ENCODE measurements at regions not wholly inside any gene's neighbourhood (a gene's known extent, or its start where the extent isn't known, plus 50 kb on each side); places are given as distances from the start of the nearest gene placed in this dataset.
A peak's percentile ranks its signal among the peaks of the same experiment; 100 is the strongest.

DNA sequence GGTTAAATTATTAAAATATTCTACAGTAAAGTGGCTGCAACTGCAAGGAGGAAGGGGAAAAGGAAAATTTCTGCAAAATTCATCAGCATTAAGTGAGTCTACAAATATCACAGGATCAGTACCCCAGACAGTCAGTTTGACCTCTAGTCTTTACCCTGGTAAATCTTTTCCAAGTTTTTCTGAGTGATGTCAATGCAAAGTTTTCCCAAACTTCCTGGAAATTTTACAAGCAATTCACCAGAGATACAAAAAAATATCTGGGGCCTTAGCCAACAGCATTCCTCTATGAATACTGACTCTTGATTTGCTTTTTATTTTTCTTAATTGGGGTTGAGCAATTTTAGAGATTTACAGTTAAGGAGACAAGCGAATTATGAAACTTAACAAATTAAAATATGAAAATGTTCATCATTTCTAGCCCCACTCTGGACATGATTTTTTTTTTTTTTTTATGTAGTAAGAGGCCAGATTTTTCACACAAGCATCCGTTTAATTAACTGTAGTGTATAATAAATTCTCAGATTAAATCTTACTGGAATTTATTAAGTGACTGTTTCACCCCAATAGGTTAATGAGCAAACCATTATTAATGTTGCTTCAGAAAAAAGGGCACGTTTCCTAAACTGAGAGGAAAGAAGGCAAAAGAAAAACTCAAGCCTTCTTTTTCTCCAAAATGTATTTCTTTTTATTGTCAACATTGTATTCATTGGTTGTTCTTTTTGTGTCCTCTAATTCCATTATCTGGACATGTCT lies 539.5 kb upstream of the FZD8 start:
- DNase-seq (ENCODE audit: low read depth, low spot score), result no peak
- in situ Hi-C loops (cut with HindIII; ENCODE audit: low pct_unique_long_range_greater_than_20kb, low sequenced_read_pairs), result no loop called here

DNA sequence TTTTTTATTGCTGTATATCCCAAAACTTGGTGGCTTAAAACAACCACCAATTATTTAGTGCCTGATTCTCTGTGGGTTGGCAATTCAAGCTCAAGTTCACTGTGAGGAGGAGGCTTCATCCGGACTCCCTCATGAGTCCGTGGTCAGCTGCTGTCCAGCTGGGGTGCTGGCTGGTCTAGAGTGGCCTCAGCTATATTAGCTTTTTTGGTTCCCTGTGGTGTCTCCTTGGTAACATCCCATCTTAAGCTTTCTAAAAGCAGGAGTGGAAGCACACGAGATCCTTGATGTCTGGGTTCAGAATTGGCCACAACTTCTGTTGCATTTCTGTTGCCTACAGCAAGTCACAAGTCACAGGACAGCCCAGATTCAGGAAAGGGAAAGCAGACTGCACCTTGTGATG lies 536.5 kb upstream of the FZD8 start:
- in situ Hi-C loops (cut with HindIII; ENCODE audit: low pct_unique_long_range_greater_than_20kb, low sequenced_read_pairs), result no loop called here
- DNase-seq (ENCODE audit: low read depth, low spot score), result no peak

DNA sequence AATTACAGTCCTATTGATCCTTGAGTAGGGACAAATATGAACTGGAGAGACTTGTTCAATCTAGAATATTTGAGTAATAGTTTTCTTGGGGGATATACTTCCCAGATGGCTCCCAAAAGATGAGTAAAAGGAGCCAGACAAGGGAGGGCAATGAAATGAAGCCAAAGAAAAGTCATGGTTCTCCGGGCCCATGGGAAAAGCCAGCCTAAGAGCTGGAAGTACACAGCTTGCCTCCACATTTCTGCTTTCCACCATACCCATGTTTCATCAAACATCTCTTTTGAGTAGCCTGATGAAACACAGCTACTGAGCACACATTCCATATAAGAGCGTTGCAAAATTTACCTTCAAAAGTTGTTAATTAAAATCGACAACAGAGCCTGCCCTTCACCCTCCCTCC lies 535.0 kb upstream of the FZD8 start:
- no peak for DNase-seq (ENCODE audit: low read depth, low spot score)
- in situ Hi-C loops (cut with HindIII; ENCODE audit: low pct_unique_long_range_greater_than_20kb, low sequenced_read_pairs), result no loop called here

DNA sequence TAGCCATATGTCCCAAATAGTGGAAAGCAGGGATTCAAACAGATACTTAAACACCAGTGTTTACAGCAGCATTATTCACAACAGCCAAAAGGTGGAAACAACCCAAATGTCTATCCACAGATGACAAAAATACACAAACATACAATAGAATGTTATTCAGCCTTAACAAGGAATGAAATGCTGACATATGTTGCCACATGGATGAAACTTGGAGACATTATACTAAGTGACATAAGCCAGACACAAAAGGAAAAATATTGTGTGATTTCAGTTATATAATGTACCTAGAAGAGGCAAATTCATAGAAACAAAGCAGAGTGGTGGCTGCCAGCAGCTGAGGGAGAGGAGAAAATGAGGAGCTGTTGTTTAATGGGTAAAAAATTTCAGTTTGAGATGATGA lies 533.9 kb upstream of the FZD8 start:
- in situ Hi-C loops (cut with HindIII; ENCODE audit: low pct_unique_long_range_greater_than_20kb, low sequenced_read_pairs), result no loop called here
- no peak for DNase-seq (ENCODE audit: low read depth, low spot score)

DNA sequence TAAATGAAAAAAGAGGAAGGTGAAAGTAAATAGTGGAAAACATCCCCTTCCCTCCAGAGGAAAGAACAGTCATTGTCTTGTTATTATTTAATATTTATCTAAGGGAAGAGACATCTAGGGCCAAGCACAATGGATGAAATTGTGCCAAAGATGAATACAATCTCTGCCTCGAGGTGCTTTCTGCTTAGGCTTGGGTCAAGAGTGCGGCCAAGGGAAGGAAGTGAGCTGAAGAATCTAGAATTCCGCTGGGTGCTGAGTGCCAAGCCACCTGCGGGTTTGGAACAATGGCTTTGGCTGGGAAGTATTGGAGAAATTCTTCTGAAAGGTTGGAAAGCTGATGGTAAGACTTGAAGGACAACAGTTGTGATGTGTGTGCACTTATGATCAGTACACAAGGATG lies 531.3 kb upstream of the FZD8 start:
- in situ Hi-C loops (cut with HindIII; ENCODE audit: low pct_unique_long_range_greater_than_20kb, low sequenced_read_pairs), result no loop called here
- peak; percentile 4 for DNase-seq (ENCODE audit: low read depth, low spot score)

DNA sequence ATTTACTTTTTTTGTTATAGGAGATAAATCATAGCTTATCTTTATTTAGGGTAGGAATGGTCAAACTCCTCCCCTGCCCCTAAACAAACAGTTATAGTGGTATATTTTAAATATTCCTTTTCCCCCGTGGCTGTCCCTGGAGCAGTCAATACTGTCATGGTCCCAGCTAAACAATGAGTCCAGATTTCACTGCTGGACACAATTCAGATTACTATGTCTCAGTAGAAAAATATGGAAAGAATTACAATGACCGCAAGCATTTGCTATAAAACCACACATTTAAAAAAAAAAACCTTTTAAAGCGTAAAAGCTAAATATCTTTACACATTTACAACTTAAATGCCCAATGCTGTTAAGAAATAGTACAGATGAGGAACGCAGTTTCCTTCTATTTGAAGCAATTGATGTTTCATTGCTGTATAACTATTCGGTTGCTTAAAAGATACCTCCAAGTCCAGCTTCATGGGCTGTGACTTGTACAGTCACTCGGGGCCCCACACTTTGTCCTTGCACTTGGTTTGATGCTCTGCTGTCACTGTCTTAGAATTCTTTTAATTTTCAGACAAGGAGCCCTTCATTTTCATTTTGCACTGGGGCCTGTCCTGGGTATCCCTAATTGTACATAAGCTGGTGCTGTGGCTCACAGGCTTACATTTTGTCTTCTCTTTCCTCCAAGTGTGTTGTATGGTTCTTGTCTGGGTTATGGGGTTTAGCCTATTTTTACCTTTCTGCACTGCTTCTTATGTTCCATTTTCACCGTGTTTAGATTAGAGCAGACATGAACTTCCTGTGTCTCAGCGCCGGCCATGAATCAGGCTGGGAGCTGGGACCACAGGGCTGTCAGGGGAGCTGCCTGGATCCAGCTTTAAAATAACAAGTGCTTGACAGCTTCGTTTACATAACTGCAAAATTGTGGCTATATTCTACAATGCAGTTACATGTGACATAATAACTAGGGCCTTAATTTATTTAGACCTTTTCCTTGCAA lies 530.2 kb upstream of the FZD8 start:
- in situ Hi-C loops (cut with HindIII; ENCODE audit: low pct_unique_long_range_greater_than_20kb, low sequenced_read_pairs), result no loop called here
- no peak for DNase-seq (ENCODE audit: low read depth, low spot score)

DNA sequence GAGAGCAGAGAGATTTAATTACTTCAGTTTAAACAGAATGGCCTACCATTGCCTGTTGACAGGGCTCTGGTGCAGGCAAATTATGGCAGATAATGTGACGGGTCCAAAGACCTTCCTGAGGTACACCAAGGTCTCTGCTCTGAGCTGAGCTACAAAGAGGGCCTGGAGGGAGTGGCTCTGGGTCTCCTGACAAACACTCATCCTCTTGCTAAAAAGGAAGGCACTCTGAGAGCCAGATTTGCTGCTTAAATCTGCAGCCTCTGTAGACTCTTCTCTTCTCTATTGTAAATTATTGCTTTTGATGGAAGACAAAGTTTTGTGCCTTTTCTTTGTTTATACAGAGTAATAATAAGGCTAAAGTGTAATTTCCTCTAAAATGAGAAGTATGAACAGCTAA lies 529.5 kb upstream of the FZD8 start:
- in situ Hi-C loops (cut with HindIII; ENCODE audit: low pct_unique_long_range_greater_than_20kb, low sequenced_read_pairs), result no loop called here
- DNase-seq (ENCODE audit: low read depth, low spot score), result no peak

DNA sequence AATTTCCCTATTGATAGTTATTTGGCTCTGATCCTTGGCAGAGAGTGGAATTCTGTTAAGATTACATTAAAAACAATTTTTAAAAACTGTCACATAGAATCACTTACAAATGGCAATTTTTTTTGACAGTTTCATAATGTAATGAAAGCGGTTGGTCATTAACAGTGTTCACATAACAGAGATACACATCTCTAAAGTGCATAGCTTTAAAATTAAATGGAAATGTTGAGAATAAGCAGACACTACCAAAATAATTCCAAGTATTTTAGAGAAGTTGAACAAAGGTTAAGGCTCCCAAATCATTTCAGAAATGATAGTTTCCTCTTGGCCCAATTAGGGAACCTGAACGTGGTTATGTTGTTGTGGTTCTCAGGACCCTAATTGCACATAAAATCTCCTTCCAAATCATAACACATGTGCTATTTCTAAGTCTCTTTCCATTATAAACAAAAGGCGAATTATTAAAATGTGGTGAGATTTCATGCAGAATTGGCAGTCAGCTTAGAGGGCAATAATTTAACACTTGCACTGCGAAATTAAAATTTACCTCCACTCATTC lies 528.9 kb upstream of the FZD8 start:
- DNase-seq (ENCODE audit: low read depth, low spot score), result no peak
- in situ Hi-C loops (cut with HindIII; ENCODE audit: low pct_unique_long_range_greater_than_20kb, low sequenced_read_pairs), result no loop called here

DNA sequence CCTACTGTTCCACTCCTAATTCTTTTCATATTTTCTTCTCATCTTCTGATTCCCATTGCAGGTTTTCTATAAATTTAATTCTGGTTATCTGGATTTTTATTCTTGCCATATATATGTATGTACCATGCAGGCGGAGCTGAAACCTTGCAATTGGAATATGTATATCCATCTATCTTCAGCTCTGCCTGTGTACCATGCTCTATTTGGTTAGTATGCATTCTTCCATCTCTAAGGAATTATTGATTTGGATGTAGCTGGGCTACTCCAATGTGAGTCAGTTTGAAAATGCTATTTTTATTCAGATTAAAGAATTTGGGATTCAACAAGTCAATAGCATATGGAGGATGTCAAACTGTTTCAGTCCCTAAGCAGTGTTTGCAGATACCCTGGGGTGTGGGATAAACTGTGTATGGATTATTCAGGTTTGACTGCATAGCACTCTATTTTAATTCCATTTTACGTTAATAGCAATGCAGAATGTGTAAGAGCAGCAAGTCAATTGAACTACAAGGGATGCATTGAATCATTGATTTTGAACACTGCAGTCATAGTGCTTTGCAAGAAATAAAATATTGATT lies 528.1 kb upstream of the FZD8 start:
- in situ Hi-C loops (cut with HindIII; ENCODE audit: low pct_unique_long_range_greater_than_20kb, low sequenced_read_pairs), result no loop called here
- no peak for DNase-seq (ENCODE audit: low read depth, low spot score)

DNA sequence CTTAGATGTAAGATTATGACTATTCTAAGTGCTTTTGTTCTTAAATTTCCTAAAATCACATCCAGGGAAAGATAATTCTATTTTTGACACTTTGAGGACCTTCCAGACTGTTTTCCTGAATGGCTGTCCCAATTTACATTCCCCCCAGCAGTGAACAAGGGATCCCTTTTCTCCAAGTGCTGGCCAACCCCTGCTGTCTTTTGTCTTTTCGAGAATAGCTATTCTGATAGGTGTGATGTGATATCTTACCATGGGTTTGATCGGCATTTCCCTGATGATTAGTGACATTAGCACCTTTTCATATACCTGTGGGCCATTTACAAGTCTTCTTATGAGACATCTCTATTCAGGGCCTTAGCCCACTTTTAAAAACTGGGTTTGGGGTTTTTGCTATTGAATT lies 526.7 kb upstream of the FZD8 start:
- no peak for DNase-seq (ENCODE audit: low read depth, low spot score)
- in situ Hi-C loops (cut with HindIII; ENCODE audit: low pct_unique_long_range_greater_than_20kb, low sequenced_read_pairs), result no loop called here

DNA sequence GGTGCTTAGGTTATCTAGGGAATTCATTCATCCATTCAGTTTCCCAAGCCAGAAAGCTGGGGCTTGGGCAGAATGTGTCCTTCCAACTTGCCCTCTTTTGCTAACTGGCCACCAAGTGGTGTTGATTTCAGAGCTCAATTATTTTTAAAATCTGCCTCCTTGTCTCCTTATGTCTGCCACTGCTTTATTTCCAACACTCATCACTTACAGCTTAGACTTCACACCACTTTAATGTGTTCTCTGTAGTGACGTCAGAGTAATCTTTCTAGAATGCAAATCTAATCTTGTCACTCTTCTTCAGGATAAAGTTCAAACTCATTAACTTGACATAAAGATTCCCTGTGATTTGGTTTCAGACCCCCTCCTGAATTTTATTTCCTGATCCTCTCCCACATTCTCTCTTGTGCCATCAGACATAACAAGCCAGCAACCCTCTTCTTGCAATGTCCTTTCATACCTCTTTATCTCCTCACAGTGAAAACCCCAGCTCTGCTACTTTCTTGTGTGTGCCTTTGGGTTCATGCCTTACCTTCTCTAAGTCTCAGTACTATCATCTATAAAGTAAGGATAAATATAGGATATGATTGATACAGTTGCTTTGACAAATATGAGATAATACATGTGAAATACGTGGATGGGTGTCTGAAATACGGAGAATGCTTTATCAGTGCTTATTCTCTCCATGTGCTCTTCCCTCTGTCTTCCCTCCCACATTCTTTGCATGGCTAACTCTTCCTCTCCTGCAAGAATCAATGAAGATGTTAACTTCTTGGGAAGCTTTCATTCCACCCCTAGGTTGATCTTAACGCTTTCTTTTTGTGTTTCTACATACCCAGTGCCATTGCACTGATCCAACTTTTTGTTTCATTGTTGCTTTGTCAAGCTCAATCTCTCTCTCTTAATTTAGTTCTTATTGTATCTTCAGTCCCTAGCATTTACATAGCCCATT lies 522.7 kb upstream of the FZD8 start:
- no peak for DNase-seq (ENCODE audit: low read depth, low spot score)
- in situ Hi-C loops (cut with HindIII; ENCODE audit: low pct_unique_long_range_greater_than_20kb, low sequenced_read_pairs), result no loop called here

DNA sequence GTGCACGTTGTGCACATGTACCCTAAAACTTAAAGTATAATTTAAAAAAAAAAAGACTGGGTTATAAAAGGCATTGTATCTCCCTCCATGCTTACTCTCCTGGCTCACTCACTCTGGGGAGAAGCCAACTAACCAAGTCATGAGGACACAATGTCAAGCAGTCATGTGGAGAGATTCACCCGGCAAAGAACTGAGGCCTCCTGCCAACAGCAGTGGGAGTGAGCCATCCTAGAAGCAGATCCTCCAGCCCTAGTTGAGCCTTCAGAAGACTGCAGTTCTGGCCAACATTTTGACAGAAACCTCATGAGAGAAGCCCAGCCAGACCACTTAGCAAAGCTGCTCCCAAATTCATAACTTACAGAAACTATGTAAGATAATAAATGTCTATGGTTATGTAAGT lies 521.7 kb upstream of the FZD8 start:
- no peak for DNase-seq (ENCODE audit: low read depth, low spot score)
- in situ Hi-C loops (cut with HindIII; ENCODE audit: low pct_unique_long_range_greater_than_20kb, low sequenced_read_pairs), result no loop called here

DNA sequence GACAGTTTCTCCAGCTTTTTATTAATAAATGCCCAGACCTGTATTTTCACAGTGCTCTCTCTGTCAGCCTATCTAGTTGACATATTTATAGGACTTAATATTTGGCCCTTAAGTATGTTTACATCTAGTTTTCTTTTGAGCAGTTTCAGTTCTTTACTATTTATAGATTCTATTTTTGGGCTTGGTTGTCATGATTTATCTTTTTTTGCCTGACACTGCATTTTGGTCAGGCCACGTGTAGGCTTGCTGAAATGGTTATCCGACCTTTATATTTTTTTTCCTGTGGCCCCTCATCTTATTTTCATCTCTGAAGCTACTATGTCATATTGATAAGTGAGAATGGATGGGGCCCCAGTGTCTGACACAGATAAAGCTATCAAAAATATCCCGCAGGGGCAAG lies 515.4 kb upstream of the FZD8 start:
- in situ Hi-C loops (cut with HindIII; ENCODE audit: low pct_unique_long_range_greater_than_20kb, low sequenced_read_pairs), result no loop called here
- DNase-seq (ENCODE audit: low read depth, low spot score), result no peak

DNA sequence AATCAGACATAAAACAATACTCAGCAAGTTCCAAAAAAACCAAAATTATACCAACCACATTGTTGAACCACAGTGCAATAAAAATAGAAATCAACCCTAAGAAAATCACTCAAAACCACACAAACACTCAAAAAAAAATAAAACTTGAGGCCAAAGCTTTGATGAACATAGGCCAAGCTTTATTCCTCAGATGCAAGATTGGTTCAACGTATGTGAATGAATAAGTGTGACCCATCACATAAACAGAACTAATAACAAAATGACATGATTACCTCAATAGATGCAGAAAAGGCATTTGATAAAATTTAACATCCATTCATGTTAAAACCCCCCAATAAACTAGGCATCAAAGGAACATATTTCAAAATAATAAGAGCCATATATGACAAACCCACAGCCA lies 506.1 kb upstream of the FZD8 start:
- no peak for DNase-seq (ENCODE audit: low read depth, low spot score)
- in situ Hi-C loops (cut with HindIII; ENCODE audit: low pct_unique_long_range_greater_than_20kb, low sequenced_read_pairs), result no loop called here

DNA sequence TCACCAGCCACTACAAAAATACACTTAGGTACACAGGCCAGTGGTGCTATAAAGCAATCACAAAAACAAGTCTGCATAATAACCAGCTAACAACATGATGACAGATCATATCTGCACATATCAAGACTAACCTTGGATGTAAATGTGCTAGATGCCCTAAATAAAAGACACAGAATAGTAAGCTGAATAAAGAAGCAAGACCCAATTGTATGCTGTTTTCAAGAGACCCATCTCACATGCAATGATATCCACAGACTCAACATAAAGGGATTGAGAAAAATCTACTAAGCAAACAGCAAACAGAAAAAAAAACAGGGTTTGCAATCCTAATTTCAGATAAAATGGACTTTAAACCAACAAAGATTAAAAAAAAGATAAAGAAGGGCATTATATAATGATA lies 505.4 kb upstream of the FZD8 start:
- DNase-seq (ENCODE audit: low read depth, low spot score), result no peak
- in situ Hi-C loops (cut with HindIII; ENCODE audit: low pct_unique_long_range_greater_than_20kb, low sequenced_read_pairs), result no loop called here

DNA sequence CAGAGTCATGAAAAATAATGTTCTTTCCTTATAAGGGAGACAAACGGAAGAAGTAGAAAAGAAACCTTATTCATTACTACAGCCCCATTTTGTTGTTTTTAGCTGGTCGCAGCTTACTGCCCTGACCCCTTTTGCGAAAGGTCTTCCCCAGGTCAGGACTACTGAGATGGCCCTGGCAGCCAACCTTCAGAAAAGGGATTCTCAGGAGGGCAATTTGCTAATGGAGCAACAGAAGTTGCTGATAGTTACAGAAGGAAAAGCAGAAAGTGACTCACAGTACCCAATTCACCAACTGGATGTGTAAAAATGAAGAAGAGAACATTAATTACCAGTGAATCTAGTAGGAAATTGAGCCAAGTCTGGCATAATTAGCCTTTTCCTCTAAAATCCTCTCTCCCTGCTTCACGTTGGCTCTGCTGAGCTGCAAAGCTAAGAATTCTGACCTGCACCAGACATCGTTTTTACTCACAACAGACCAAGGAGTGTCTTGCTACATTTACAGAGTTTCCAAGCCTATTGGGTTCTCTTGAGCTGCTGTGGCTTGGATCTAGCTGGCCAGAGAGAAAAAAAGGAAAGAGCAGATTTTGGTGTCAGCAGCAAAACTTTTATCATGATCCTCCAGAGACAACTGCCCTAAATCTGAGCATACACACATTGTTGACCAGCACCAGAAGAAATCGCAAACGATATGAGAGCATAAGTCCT lies 499.9 kb upstream of the FZD8 start:
- in situ Hi-C loops (cut with HindIII; ENCODE audit: low pct_unique_long_range_greater_than_20kb, low sequenced_read_pairs), result no loop called here
- DNase-seq (ENCODE audit: low read depth, low spot score), result no peak

DNA sequence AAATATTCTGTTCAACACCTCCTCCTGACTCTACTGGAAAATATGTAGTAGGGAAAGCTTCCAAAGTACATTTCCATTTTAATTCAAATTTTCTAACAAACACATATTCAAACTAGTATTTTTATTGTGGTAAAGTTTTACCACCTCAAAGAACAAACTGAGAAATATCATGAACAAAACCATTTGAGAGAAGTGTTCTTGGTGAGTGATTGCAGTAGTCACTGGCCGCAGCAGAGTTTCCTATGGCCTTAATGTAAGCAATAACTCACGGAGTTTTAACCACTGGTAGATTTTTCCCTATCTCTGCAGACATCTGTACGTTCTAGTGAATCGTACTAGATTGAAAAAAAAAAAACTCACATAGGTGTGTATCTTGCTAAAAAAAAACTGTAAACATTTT lies 487.0 kb upstream of the FZD8 start:
- in situ Hi-C loops (cut with HindIII; ENCODE audit: low pct_unique_long_range_greater_than_20kb, low sequenced_read_pairs), result no loop called here

More for the DNA sequence above, 487.0 kb upstream of the FZD8 start:
- no peak for DNase-seq (ENCODE audit: low read depth, low spot score)
